ENCODE measurements at regions not wholly inside any gene's neighbourhood (a gene's known extent, or its start where the extent isn't known, plus 50 kb on each side); places are given as distances from the start of the nearest gene placed in this dataset.

DNA sequence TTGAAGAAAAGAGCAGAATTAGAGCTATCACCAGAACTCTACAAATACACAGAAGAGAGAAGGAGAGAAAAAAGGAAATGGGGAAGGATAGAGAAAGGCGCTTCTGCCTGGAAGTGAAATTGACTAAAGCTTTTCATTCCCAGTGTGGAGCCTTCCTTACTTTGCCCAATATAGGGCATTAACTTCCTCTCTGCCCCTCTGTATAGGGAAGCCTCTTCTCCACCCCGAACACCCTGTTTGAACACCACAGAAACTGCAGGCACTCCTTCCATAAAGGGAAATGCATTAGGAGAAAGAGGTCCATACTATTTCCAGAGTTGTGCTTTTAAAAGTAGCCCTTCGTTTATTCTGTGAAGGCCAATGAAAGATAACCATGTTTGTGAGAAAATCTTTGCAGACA, 248.5 kb downstream of the RAP2B start:
- TF ChIP-seq, protein P1, sequence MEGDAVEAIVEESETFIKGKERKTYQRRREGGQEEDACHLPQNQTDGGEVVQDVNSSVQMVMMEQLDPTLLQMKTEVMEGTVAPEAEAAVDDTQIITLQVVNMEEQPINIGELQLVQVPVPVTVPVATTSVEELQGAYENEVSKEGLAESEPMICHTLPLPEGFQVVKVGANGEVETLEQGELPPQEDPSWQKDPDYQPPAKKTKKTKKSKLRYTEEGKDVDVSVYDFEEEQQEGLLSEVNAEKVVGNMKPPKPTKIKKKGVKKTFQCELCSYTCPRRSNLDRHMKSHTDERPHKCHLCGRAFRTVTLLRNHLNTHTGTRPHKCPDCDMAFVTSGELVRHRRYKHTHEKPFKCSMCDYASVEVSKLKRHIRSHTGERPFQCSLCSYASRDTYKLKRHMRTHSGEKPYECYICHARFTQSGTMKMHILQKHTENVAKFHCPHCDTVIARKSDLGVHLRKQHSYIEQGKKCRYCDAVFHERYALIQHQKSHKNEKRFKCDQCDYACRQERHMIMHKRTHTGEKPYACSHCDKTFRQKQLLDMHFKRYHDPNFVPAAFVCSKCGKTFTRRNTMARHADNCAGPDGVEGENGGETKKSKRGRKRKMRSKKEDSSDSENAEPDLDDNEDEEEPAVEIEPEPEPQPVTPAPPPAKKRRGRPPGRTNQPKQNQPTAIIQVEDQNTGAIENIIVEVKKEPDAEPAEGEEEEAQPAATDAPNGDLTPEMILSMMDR (IDR thresholded peaks at IDR 0.05) = no peak
- TF ChIP-seq POLR2A (IDR thresholded peaks at IDR 0.05) = no peak

All from adrenal gland (tissue), 5 donors.